NT2/D1 (cell line): ENCODE measurements at regions not wholly inside any gene's neighbourhood (a gene's known extent, or its start where the extent isn't known, plus 50 kb on each side); places are given as distances from the start of the nearest gene placed in this dataset.
"Not testable (repeated sequence)": the region's sequence is repeated elsewhere in the genome, so short reads cannot be mapped to it uniquely, and the experiment has no call there.

ENCODE experiments used
- DNase-seq: peaks from one replicate; pipeline ENCODE4 v3.0.0-alpha.2; 2011; ENCODE audit warnings: low read depth, low spot score
- H3K27me3 ChIP-seq: 2 replicates; pipeline ENCODE4 v1.6.0; 2011; ENCODE audit warnings: mild to moderate bottlenecking; ENCODE audit not compliant: insufficient read length, insufficient read depth
- H3K36me3 ChIP-seq: 2 replicates; pipeline ENCODE4 v1.6.1; 2011; ENCODE audit warnings: mild to moderate bottlenecking, low read length, mixed read lengths; ENCODE audit not compliant: insufficient read depth, insufficient read length
- H3K4me1 ChIP-seq: 2 replicates; pipeline ENCODE4 v1.5.1; 2011; ENCODE audit not compliant: insufficient read depth, insufficient read length
- H3K4me3 ChIP-seq: 2 replicates; pipeline ENCODE4 v1.5.1; 2011; ENCODE audit warnings: low read depth; ENCODE audit not compliant: insufficient read length
- H3K9ac ChIP-seq: 2 replicates; pipeline ENCODE4 v1.6.0; 2011; ENCODE audit warnings: low read depth; ENCODE audit not compliant: insufficient read length
- H3K9me3 ChIP-seq: 2 replicates; pipeline ENCODE4 v1.5.1; 2011; ENCODE audit warnings: mild to moderate bottlenecking, low read length; ENCODE audit not compliant: insufficient read depth
- SUZ12 ChIP-seq: IDR thresholded peaks from 2 replicates; pipeline ENCODE4 v1.6.1; 2011; ENCODE audit not compliant: insufficient read length, insufficient read depth; ENCODE audit errors: extremely low read depth
- YY1 ChIP-seq: IDR thresholded peaks from 2 replicates; pipeline ENCODE4 v1.6.1; 2011; ENCODE audit not compliant: insufficient read length, insufficient read depth
- ZNF274 ChIP-seq: IDR thresholded peaks from 2 replicates; pipeline ENCODE4 v1.6.1; 2011; ENCODE audit warnings: mild to moderate bottlenecking, low read depth, low read length

DNA sequence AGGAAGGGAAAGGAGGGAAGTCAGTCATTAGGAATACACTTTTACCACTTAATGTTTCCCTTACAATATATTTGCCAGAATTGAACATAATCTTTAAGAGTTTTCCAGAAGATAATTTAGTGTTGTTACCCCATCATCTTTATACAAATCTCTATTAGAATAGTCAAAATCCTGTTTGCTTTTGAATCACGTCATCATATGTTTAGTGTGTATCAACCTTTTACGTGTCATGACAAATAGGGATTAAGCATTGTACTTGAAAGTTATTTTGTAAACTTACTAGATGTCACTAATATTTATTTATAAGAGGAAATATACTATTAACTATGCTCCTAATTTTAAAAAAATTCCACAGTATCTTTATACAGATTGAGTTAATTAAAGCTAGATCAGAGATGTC, 1899.5 kb downstream of the MAT2B start:
- H3K4me1 ChIP-seq: no peaks in the 10 kb centered on the region
- H3K9me3 ChIP-seq: no peaks in the 10 kb centered on the region
- no peak for TF ChIP-seq ZNF274
- no peak for TF ChIP-seq SUZ12
- TF ChIP-seq YY1: no peak

DNA sequence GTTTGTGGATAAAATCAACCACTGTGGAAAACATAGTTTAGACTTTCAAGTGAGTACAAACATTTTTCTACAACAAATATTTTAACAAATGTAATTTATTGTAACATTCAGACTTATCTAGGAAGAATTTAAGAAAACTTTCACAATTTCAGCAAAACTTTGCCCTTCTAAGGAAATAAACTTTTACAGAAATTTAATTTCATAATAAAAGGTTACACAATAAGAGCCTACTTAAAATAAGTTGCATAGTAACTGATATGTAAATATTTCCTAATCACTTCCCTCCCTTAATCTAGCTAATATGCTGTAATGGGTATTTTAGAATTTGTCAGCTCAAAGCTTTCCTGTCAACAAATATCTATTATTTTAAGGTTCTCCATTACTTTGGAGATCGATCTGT, 1899.9 kb downstream of the MAT2B start:
- no peak for DNase-seq
- Histone ChIP-seq H3K27me3 (no peaks in the 10 kb centered on the region), H3K9me3 (no peaks in the 10 kb centered on the region)

More for the DNA sequence above, 1899.5 kb downstream of the MAT2B start:
- DNase-seq: no peak
- no peak overlapping the region for H3K4me3 ChIP-seq
- H3K27me3 ChIP-seq: no peaks in the 10 kb centered on the region
- no peaks in the 10 kb centered on the region for H3K36me3 ChIP-seq
- no peak overlapping the region for H3K9ac ChIP-seq

DNA sequence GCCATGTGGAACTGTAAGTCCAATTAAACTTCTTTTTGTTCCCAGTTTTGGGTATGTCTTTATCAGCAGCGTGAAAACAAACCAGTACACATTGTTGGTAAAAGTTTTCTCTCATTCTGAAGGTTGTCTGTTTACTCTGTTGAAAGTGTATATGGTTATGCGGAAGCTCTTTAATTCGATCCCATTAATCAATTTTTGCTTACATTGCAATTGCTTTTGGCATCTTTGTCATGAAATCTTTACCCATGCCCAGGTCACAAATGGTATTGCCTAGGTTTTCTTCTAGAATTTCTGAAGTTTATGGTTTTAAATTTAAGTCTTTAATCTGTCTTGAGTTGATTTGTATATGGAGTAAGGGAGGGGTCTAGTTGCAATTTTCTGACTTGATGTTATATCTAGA, 1901.9 kb downstream of the MAT2B start:
- no peaks in the 10 kb centered on the region for H3K9me3 ChIP-seq
- H3K4me1 ChIP-seq: no peaks in the 10 kb centered on the region
- TF ChIP-seq ZNF274 (no peak), YY1 (no peak), SUZ12 (no peak)
- no peak for DNase-seq
- H3K9ac ChIP-seq: no peak overlapping the region
- no peak overlapping the region for H3K4me3 ChIP-seq
- H3K27me3 ChIP-seq: no peaks in the 10 kb centered on the region
- no peaks in the 10 kb centered on the region for H3K36me3 ChIP-seq

More for the DNA sequence above, 1899.9 kb downstream of the MAT2B start:
- H3K4me3 ChIP-seq: no peak overlapping the region
- no peak overlapping the region for H3K9ac ChIP-seq
- H3K4me1 ChIP-seq: no peaks in the 10 kb centered on the region
- no peaks in the 10 kb centered on the region for H3K36me3 ChIP-seq
- no peak for TF ChIP-seq ZNF274
- TF ChIP-seq YY1: no peak
- no peak for TF ChIP-seq SUZ12

DNA sequence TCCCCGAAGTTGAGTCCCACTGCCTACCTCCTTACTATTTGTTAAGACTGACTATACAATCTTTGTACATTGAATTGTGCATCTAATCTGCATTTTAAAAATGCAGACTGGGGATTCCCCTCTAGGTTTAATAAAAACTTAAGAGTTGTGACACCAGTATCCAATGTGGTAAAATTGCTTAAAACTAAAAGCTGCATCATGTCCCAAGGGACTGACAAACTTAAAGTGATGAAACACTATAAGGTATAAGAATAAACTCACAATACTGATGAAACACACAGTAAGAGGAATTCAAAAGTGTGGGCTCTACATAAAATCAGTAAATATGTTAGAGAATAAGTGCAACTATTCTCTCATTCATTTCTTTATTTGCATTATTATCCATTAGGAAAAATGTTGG, 1905.1 kb downstream of the MAT2B start:
- Histone ChIP-seq H3K9ac (no peak overlapping the region), H3K9me3 (no peaks in the 10 kb centered on the region)
- TF ChIP-seq YY1 (no peak), SUZ12 (no peak), ZNF274 (no peak)

DNA sequence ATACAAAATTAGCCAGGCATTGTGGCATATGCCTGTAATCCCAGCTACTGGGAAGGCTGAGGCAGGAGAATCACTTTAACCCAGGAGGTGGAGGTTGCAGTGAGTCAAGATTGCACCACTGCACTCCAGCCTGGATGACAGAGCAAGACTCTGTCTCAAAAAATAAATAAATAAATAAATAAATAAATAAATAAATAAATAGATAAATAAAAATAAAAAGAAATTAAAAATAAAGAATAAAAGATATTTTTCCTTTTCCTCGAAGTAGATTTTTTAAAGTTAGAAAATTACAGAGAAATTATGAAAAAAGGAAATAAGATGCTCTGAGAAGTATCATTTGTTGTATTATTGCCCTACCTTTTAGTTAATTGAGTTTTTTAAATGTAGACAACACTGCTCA, 1906.1 kb downstream of the MAT2B start:
- not testable (repeated sequence) for H3K4me1 ChIP-seq, H3K36me3 ChIP-seq, DNase-seq, H3K9ac ChIP-seq, H3K9me3 ChIP-seq, H3K4me3 ChIP-seq, H3K27me3 ChIP-seq

More for the DNA sequence above, 1905.1 kb downstream of the MAT2B start:
- no peak overlapping the region for H3K4me3 ChIP-seq
- no peaks in the 10 kb centered on the region for H3K36me3 ChIP-seq
- no peak for DNase-seq
- H3K27me3 ChIP-seq: no peaks in the 10 kb centered on the region
- no peaks in the 10 kb centered on the region for H3K4me1 ChIP-seq

DNA sequence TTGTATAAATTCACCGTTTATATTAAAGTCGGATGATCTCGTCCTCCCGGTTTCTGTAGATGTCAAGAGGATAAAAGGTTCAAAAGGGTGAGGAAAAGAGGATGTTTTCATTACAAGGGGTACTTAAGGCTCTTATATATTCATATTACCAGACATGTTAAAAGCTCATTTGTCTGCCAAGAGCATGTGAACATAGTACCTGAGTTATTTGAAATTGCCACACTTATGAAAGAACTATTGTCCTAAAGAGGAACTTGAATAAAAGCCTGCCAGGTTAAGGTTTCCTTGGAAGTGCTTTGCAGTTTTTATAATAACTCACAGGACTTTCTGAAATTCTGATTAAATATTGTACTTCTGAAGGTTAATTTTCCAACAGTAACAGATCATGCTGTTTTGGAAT, 1915.1 kb downstream of the MAT2B start:
- Histone ChIP-seq H3K9ac (no peak overlapping the region), H3K9me3 (no peaks in the 10 kb centered on the region), H3K36me3 (no peaks in the 10 kb centered on the region), H3K27me3 (no peaks in the 10 kb centered on the region), H3K4me1 (no peaks in the 10 kb centered on the region), H3K4me3 (no peak overlapping the region)
- DNase-seq: no peak
- TF ChIP-seq ZNF274 (no peak), YY1 (no peak), SUZ12 (no peak)

DNA sequence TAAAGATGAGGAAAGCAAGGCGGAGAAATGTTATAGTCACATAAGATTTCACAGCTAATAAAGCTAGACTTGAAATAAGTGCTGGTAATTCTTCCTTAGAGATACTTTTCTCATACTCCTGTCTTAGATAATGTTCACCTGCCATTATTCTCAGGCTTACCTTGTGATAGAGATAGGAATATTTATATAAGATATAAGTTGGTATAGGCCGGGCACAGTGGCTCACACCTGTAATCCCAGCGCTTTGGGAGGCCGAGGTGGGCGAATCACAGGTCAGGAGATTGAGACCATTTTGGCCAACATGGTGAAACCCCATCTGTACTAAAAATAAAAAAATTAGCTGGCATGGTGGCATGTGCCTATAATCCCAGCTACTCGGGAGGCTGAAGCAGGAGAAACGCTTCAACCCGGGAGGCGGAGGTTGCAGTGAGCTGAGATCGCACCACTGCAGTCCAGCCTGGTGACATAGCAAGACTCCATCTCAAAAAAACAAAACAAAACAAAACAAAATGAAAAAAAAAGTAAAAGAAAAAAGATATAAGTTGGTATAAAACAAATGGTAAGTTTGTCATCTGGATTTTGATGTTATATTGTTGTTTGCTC, 1918.4 kb downstream of the MAT2B start:
- no peak for DNase-seq
- no peak for TF ChIP-seq SUZ12
- no peak for TF ChIP-seq ZNF274
- TF ChIP-seq YY1: no peak
- H3K27me3 ChIP-seq: no peaks in the 10 kb centered on the region
- H3K9me3 ChIP-seq: no peaks in the 10 kb centered on the region
- no peaks in the 10 kb centered on the region for H3K4me1 ChIP-seq
- H3K9ac ChIP-seq: no peak overlapping the region
- no peak overlapping the region for H3K4me3 ChIP-seq
- no peaks in the 10 kb centered on the region for H3K36me3 ChIP-seq
